GM23248 (cell line): ENCODE measurements at regions not wholly inside any gene's neighbourhood (a gene's known extent, or its start where the extent isn't known, plus 50 kb on each side); places are given as distances from the start of the nearest gene placed in this dataset.
A peak's percentile ranks its signal among the peaks of the same experiment; 100 is the strongest.

Experiments used
- DNase-seq: peaks from one replicate; pipeline ENCODE4 v3.0.0-alpha.2; 2015
- H2AFZ ChIP-seq: fragments of 200-600 bp; sonication (generic); 2 replicates; pipeline ENCODE4 v1.6.1; 2016; ENCODE audit warnings: antibody characterized with exemption
- H3F3A ChIP-seq: fragments of 200-600 bp; sonication (generic); 2 replicates; pipeline ENCODE4 v1.6.1; 2016; ENCODE audit warnings: mild to moderate bottlenecking, antibody characterized with exemption, mixed run types; ENCODE audit not compliant: insufficient read depth
- H3K27ac ChIP-seq: fragments of 200-600 bp; sonication (generic); 2 replicates; pipeline ENCODE4 v1.5.1; 2016; ENCODE audit warnings: mild to moderate bottlenecking
- H3K27me3 ChIP-seq: fragments of 200-600 bp; sonication (generic); replicated peaks from 2 replicates; pipeline ENCODE4 v1.6.1; 2016; ENCODE audit warnings: mild to moderate bottlenecking; ENCODE audit not compliant: insufficient read depth
- H3K36me3 ChIP-seq: fragments of 200-600 bp; sonication (generic); 2 replicates; pipeline ENCODE4 v1.6.1; 2016; ENCODE audit warnings: low read depth, mild to moderate bottlenecking
- H3K4me1 ChIP-seq: fragments of 200-600 bp; sonication (generic); 2 replicates; pipeline ENCODE4 v1.6.1; 2016; ENCODE audit warnings: mild to moderate bottlenecking; ENCODE audit not compliant: insufficient read depth
- H3K4me2 ChIP-seq: fragments of 200-600 bp; sonication (generic); one replicate; pipeline ENCODE4 v1.6.1; 2016; ENCODE audit warnings: mild to moderate bottlenecking; ENCODE audit not compliant: unreplicated experiment
- H3K4me3 ChIP-seq: fragments of 200-600 bp; sonication (generic); 2 replicates; pipeline ENCODE4 v1.5.1; 2016; ENCODE audit warnings: mild to moderate bottlenecking
- H3K79me2 ChIP-seq: fragments of 200-600 bp; sonication (generic); 2 replicates; pipeline ENCODE4 v1.6.1; 2016; ENCODE audit warnings: mild to moderate bottlenecking; ENCODE audit not compliant: insufficient read depth
- H3K9ac ChIP-seq: fragments of 200-600 bp; sonication (generic); 2 replicates; pipeline ENCODE4 v1.6.1; 2016; ENCODE audit warnings: mild to moderate bottlenecking
- H3K9me2 ChIP-seq: fragments of 200-600 bp; sonication (generic); 2 replicates; pipeline ENCODE4 v1.6.1; 2016; ENCODE audit warnings: mixed run types, mild to moderate bottlenecking, moderate library complexity; ENCODE audit not compliant: insufficient read depth
- H3K9me3 ChIP-seq: fragments of 200-600 bp; sonication (generic); one replicate; pipeline ENCODE4 v1.6.1; 2017; ENCODE audit warnings: low read depth
- H4K20me1 ChIP-seq: fragments of 200-600 bp; sonication (generic); 2 replicates; pipeline ENCODE4 v1.6.0; 2016; ENCODE audit not compliant: insufficient read depth
- EZH2 ChIP-seq: fragments of 200-600 bp; sonication (generic); IDR thresholded peaks from 2 replicates; pipeline ENCODE4 v1.6.1; 2018; ENCODE audit warnings: antibody characterized with exemption, mild to moderate bottlenecking; ENCODE audit not compliant: insufficient read depth, poor library complexity, severe bottlenecking
- EZH2phosphoT487 ChIP-seq: fragments of 200-600 bp; sonication (generic); IDR thresholded peaks from 2 replicates; pipeline ENCODE4 v1.6.1; 2018; ENCODE audit warnings: antibody characterized with exemption, moderate library complexity, mild to moderate bottlenecking, low read depth; ENCODE audit not compliant: insufficient read depth
- WGBS, 2 experiments: methylation state at CpG; one replicate each; pipeline ENCODE4 v1.1.6; 2015 to 2017; ENCODE audit warnings: low lambda C conversion rate in 2 of 2, low coverage in 1 of 2; ENCODE audit errors: missing lambda C conversion rate in 2 of 2; 5-methylcytosine and 5-hydroxymethylcytosine counted together
- in situ Hi-C: fragments of 300-500 bp; cut with MboI; formaldehyde crosslinking; loops from 2 replicates; pipeline ENCODE4 v1.15.0; 2020

DNA sequence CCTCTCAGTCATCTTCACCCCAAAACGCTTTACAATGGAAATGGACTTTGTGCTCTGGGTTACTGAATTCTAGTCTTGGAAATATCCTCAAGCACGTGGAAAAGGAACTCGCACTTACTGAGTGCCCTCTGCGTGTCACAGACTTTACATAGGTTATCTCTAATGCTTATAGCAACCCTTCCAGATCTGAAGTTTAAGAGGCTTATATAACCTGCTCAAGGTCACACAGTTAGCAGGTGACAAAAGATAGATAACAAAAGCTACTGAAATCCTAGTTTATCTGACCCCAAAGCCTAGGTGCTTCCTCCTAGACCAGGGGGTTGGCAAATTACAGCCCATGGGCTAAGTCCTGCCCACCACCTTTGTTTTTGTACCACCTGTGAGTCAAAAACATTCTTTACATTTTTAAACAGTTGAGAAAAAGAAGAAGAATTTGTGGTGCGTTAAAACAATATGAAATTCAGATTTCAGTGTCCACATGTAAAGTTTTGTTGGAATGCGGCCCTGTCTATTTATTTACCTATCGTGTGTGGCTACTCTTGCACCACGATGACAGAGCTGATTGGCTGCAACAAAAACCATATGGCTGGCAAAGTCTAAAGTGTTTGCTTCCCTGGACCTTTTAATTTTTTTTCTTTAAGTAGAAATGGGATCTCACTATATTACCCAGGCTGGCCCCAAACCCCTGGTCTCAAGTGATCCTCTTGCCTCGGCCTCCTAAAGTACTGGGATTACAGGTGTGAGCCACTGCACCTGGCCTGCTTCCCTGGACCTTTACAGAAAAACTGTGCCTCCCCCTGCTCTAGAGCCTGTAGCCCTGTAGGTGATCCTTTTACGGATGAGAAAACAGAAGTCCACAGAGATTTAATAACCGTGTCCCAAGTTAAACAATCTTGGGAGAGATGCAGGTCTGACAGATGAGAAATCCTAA is 110.2 kb upstream of the RREB1 start:
- H3K9me3 ChIP-seq = no peaks in the 10 kb centered on the region
- H4K20me1 ChIP-seq = no peaks in the 10 kb centered on the region
- no peak overlapping the region for H3K4me2 ChIP-seq
- WGBS, 2 experiments = 70 to 74% methylated on average over 11 of the region's 11 CpGs
- peak overlapping the region; percentile 54; the same call in 1 of the 2 replicates for H2AFZ ChIP-seq
- H3K9ac ChIP-seq = no peak overlapping the region
- no peak overlapping the region for H3K27ac ChIP-seq
- no peak for DNase-seq
- TF ChIP-seq EZH2 (no peak), EZH2phosphoT487 (no peak)
- H3F3A ChIP-seq = no peaks in the 10 kb centered on the region
- H3K4me1 ChIP-seq = peaks cover 9% of the 10 kb centered on the region
- H3K4me3 ChIP-seq = no peak overlapping the region
- no peaks in the 10 kb centered on the region for H3K36me3 ChIP-seq
- no peaks in the 10 kb centered on the region for H3K9me2 ChIP-seq
- no peaks in the 10 kb centered on the region for H3K79me2 ChIP-seq
- H3K27me3 ChIP-seq = no peaks in the 10 kb centered on the region
- in situ Hi-C loops = no loop called here

DNA sequence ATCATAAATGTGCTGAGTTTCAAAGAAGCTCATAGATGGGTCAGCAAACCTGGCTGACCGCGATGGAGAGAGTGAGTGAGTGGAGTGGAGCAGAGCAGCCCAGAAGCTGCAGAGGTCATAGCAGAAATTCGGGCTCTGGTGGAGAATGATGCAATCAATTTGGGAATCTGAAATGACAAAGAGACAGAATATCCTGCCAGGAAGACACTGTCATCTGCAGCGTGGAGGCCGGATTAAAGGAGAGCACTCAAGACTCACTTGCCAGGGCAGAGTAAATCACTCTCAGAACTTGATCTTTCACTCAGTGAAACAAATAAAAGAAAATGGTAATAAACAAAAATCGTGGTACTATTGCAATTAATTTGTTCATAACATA is 109.6 kb upstream of the RREB1 start:
- in situ Hi-C loops = no loop called here

DNA sequence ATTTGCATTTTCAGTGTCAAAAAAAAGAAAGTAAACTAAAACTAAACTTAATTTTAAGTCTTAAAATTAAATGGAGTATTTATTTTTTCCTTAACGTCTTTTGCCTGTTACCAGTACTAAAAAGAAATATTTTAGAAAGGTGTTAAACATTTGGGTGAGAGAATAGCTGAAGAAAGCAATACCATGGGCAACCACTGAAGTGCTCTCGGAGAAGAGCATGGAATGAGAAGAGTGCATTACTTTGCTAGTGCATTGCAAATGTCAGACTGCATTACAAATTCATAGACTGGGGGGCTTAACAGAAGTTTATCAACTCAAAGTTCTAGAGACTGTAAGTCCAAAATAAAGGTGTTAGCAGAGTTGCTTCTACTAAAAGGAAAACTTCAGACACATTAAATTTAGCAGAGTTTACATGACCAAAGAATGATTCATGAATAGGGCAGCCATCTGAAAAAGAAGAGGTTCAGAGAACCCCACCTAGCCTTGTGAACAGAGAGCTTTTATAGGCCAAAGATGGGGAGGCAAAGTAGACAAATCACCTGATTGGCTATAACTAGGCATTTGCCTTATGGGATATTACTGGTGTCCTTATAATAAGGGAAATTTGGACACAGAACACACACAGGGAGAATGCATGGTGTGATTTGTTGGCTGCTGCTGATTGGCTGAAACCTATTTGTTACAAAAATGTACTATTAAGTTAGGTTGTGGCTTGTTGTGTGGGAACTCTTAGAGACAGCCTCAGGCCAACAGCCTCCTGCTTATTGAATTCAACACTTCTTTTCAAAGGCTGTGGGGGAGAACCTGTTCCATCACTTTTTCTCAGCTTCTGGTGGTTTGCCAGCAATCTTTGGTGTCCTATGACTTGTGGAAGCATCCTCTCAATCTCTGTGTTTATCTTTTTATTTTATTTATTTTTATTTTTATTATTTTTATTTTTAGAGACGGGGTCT is 106.7 kb upstream of the RREB1 start:
- peaks cover 9% of the 10 kb centered on the region for H3K4me1 ChIP-seq
- WGBS, 2 experiments = 76 to 78% methylated on average over 3 of the region's 3 CpGs
- no peaks in the 10 kb centered on the region for H3K36me3 ChIP-seq
- H3K79me2 ChIP-seq = no peaks in the 10 kb centered on the region
- no peaks in the 10 kb centered on the region for H3F3A ChIP-seq
- no peaks in the 10 kb centered on the region for H3K27me3 ChIP-seq
- no peaks in the 10 kb centered on the region for H4K20me1 ChIP-seq
- no peak overlapping the region for H2AFZ ChIP-seq
- no peak for TF ChIP-seq EZH2
- no peak for TF ChIP-seq EZH2phosphoT487
- no peak overlapping the region for H3K4me3 ChIP-seq
- no peaks in the 10 kb centered on the region for H3K9me2 ChIP-seq
- no peak overlapping the region for H3K9ac ChIP-seq
- DNase-seq = no peak
- H3K9me3 ChIP-seq = no peaks in the 10 kb centered on the region
- in situ Hi-C loops = no loop called here
- no peak overlapping the region for H3K4me2 ChIP-seq
- no peak overlapping the region for H3K27ac ChIP-seq

More for the DNA sequence above, 109.6 kb upstream of the RREB1 start:
- TF ChIP-seq EZH2phosphoT487 = no peak
- no peak for TF ChIP-seq EZH2
- Histone ChIP-seq H3K9me2 (no peaks in the 10 kb centered on the region), H4K20me1 (no peaks in the 10 kb centered on the region), H3K79me2 (no peaks in the 10 kb centered on the region), H3K9ac (no peak overlapping the region), H2AFZ (peak overlapping the region; percentile 54; the same call in 1 of the 2 replicates), H3F3A (no peaks in the 10 kb centered on the region), H3K27ac (no peak overlapping the region), H3K4me2 (no peak overlapping the region), H3K4me3 (no peak overlapping the region), H3K36me3 (no peaks in the 10 kb centered on the region), H3K27me3 (no peaks in the 10 kb centered on the region), H3K9me3 (no peaks in the 10 kb centered on the region), H3K4me1 (peaks cover 9% of the 10 kb centered on the region)
- 5 to 9% methylated on average over 6 of the region's 6 CpGs for WGBS, 2 experiments
- peak; percentile 75 for DNase-seq

DNA sequence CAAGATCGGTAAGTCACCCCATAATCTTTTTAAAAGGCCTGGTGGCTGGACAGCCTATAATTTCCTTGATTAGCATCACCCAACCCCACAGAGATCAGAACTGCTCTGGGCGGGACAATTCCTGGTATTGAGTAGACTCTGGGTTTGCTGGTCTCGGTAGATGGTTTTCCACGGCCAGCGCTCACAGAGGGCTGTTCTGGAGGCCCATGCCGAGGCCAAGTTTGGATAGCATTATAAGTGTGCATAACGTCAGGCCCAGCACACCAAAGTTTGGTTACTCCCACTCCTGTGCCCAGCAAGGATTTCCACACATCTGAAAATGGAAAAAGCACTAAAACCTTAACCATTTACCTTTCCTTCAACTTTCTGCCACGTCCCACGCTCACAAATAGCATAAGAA is 104.7 kb upstream of the RREB1 start:
- TF ChIP-seq EZH2phosphoT487 (no peak), EZH2 (no peak)
- H4K20me1 ChIP-seq = no peaks in the 10 kb centered on the region
- no peak overlapping the region for H3K27ac ChIP-seq
- no peaks in the 10 kb centered on the region for H3K9me3 ChIP-seq
- H2AFZ ChIP-seq = no peak overlapping the region
- no peaks in the 10 kb centered on the region for H3F3A ChIP-seq
- in situ Hi-C loops = no loop called here
- 86 to 88% methylated on average over 9 of the region's 9 CpGs for WGBS, 2 experiments
- DNase-seq = no peak
- H3K36me3 ChIP-seq = no peaks in the 10 kb centered on the region
- no peak overlapping the region for H3K9ac ChIP-seq
- H3K4me3 ChIP-seq = no peak overlapping the region
- no peaks in the 10 kb centered on the region for H3K27me3 ChIP-seq
- H3K9me2 ChIP-seq = no peaks in the 10 kb centered on the region
- peaks cover 6% of the 10 kb centered on the region for H3K4me1 ChIP-seq
- no peaks in the 10 kb centered on the region for H3K79me2 ChIP-seq
- H3K4me2 ChIP-seq = no peak overlapping the region
